ENCODE measurements at regions not wholly inside any gene's neighbourhood (a gene's known extent, or its start where the extent isn't known, plus 50 kb on each side); places are given as distances from the start of the nearest gene placed in this dataset.

GRCh38 chr13:44292545-44292944, 81.1 kb upstream of the SERP2 start:
- Histone ChIP-seq H3K4me3 (ENCODE audit: extremely low read depth in 1 of 4, insufficient read depth in 2 of 4, low read depth in 3 of 4, low read length in 4 of 4) (no peak overlapping the region), H2AFZ (ENCODE audit: low read length) (no peak overlapping the region), H3K9ac (replicated peaks in 1 of 4; ENCODE audit: extremely low read depth in 1 of 4, low read depth in 3 of 4, low read length in 3 of 4) (no peak overlapping the region), H3K79me1 (ENCODE audit: low read depth, low read length) (no peaks in the 10 kb centered on the region), H3K18ac (ENCODE audit: extremely low read depth, low read length) (no peak overlapping the region), H3K27me3 (replicated peaks in 1 of 4; ENCODE audit: control insufficient read depth in 3 of 4, extremely low read depth in 1 of 4, insufficient read depth in 3 of 4, low read length in 3 of 4) (no peaks in the 10 kb centered on the region; a peak in 1 of 7 replicates), H3K36me3 (ENCODE audit: control insufficient read depth in 2 of 4, insufficient read depth in 4 of 4, low read length in 3 of 4) (no peaks in the 10 kb centered on the region; a peak in 1 of 8 replicates), H3K23me2 (ENCODE audit: low read depth, low read length) (no peaks in the 10 kb centered on the region), H3K27ac (ENCODE audit: low read depth, low read length) (no peak overlapping the region), H3K4ac (replicated peaks; ENCODE audit: insufficient read length, low read depth, low read length) (no peak overlapping the region), H2BK120ac (replicated peaks; ENCODE audit: low read depth, low read length) (no peak overlapping the region), H2BK5ac (ENCODE audit: low read depth, low read length) (no peak overlapping the region), H3K9me3 (ENCODE audit: insufficient read depth in 2 of 2, low read depth in 1 of 2, low read length in 1 of 2) (no peaks in the 10 kb centered on the region), H3K23ac (ENCODE audit: insufficient read length) (no peak overlapping the region), H2BK15ac (ENCODE audit: low read length) (no peak overlapping the region), H3K4me2 (ENCODE audit: insufficient read depth in 1 of 2, low read depth in 2 of 2, low read length in 2 of 2) (no peak overlapping the region), H4K20me1 (replicated peaks in 1 of 2; ENCODE audit: control insufficient read depth in 1 of 2, insufficient read depth in 2 of 2, low read length in 2 of 2) (no peaks in the 10 kb centered on the region), H2BK12ac (ENCODE audit: low read depth, low read length) (no peak overlapping the region), H3K4me1 (replicated peaks in 1 of 4; ENCODE audit: control insufficient read depth in 3 of 4, insufficient read depth in 4 of 4, low read length in 3 of 4) (no peaks in the 10 kb centered on the region), H2AK5ac (ENCODE audit: low read depth, low read length) (no peak overlapping the region), H4K5ac (ENCODE audit: insufficient read length, low read depth, low read length) (no peak overlapping the region), H4K8ac (ENCODE audit: extremely low read depth, insufficient read depth, low read length) (no peak overlapping the region), H2BK20ac (ENCODE audit: low read length) (no peak overlapping the region), H3K79me2 (ENCODE audit: control insufficient read depth in 1 of 2, insufficient read depth in 2 of 2, low read length in 2 of 2) (no peaks in the 10 kb centered on the region), H4K91ac (replicated peaks; ENCODE audit: insufficient read length, low read length) (no peak overlapping the region), H3K14ac (ENCODE audit: insufficient read length) (no peak overlapping the region), H3K56ac (replicated peaks; ENCODE audit: insufficient read length, low read depth, low read length) (no peak overlapping the region)
- TF ChIP-seq E2F6 (IDR thresholded peaks at IDR 0.05) (no peak), SIRT6 (IDR thresholded peaks at IDR 0.05; ENCODE audit: low read length) (no peak), CTBP2 (IDR thresholded peaks at IDR 0.05; ENCODE audit: borderline replicate concordance, insufficient read depth, insufficient read length, low read length) (no peak), SP2 (IDR thresholded peaks at IDR 0.05; ENCODE audit: low read length) (no peak), POLR2AphosphoS5 (IDR thresholded peaks at IDR 0.05; ENCODE audit: low read depth, low read length) (no peak), CHD1 (IDR thresholded peaks at IDR 0.05; ENCODE audit: low read depth, low read length) (no peak), MAFK (IDR thresholded peaks at IDR 0.05; ENCODE audit: low read depth, low read length) (no peak), ASH2L (IDR thresholded peaks at IDR 0.05; ENCODE audit: low read length) (no peak), EP300 (IDR thresholded peaks at IDR 0.05; ENCODE audit: borderline replicate concordance in 1 of 2, low read depth in 2 of 2, low read length in 2 of 2) (no peak), NANOG (IDR thresholded peaks at IDR 0.05; ENCODE audit: insufficient read depth, low read depth, low read length, poor library complexity, severe bottlenecking) (no peak), GABPA (IDR thresholded peaks at IDR 0.05; ENCODE audit: borderline replicate concordance, insufficient read depth, low read length) (no peak), RBBP5 (IDR thresholded peaks at IDR 0.05; ENCODE audit: borderline replicate concordance, low read depth, low read length) (no peak), HDAC6 (IDR thresholded peaks at IDR 0.05; ENCODE audit: low read depth, low read length) (no peak), SUZ12 (IDR thresholded peaks at IDR 0.05; ENCODE audit: low read length) (no peak)
- 94% methylated on average over 1 of the region's 1 CpG; no CpG with 5 or more reads in 1 of the 2 experiments for WGBS, 2 experiments (ENCODE audit: extremely low coverage in 1 of 2, insufficient coverage in 1 of 2, insufficient read length in 1 of 2, insufficient replicate concordance in 2 of 2, low coverage in 1 of 2, low lambda C conversion rate in 2 of 2, missing lambda C conversion rate in 1 of 2)
- CTCF ChIA-PET (ENCODE audit: partially characterized antibody): interaction anchor here (0.6 kb wide), 1 partner anchor 15 kb away, joined by 3 read pairs; no protein-coding TSS in a partner anchor
- FAIRE-seq (no peak), DNase-seq (ENCODE audit: low read depth in 1 of 2, low spot score in 2 of 2) (no peak)
- POLR2A ChIA-PET (ENCODE audit: partially characterized antibody): interaction anchor here (0.6 kb wide), 1 partner anchor 278 kb away, joined by 4 read pairs; no protein-coding TSS in a partner anchor
